ENCODE measurements at regions not wholly inside any gene's neighbourhood (a gene's known extent, or its start where the extent isn't known, plus 50 kb on each side); places are given as distances from the start of the nearest gene placed in this dataset.

DNA sequence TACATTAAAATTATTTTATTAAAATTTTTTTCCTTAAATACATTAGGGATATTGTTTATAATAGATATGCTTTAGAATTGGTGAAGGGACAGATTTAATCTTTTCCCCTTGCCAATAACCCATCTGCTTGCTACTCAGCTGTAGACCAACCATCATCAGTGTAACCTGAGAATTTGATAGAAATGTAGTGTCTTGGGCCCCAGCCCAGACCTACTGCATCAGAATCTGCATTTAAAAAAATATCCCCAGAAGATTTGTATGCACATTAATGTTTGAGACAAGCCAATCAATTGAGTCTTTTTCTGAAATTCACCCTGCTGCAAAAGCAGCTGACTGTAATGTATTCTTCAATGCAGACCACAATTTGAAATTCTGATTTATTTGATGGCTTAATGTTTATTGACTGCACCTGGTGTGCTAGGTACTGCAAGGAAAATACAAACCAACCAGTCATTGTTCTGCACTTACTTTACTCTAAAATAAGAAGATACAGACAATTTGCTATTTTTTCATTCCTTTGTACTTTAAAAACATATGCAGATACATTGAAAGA is 190.7 kb upstream of the SGO1 start:
- TF ChIP-seq, protein P1, sequence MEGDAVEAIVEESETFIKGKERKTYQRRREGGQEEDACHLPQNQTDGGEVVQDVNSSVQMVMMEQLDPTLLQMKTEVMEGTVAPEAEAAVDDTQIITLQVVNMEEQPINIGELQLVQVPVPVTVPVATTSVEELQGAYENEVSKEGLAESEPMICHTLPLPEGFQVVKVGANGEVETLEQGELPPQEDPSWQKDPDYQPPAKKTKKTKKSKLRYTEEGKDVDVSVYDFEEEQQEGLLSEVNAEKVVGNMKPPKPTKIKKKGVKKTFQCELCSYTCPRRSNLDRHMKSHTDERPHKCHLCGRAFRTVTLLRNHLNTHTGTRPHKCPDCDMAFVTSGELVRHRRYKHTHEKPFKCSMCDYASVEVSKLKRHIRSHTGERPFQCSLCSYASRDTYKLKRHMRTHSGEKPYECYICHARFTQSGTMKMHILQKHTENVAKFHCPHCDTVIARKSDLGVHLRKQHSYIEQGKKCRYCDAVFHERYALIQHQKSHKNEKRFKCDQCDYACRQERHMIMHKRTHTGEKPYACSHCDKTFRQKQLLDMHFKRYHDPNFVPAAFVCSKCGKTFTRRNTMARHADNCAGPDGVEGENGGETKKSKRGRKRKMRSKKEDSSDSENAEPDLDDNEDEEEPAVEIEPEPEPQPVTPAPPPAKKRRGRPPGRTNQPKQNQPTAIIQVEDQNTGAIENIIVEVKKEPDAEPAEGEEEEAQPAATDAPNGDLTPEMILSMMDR (IDR thresholded peaks at IDR 0.05 in 2 of 3, conservative IDR thresholded peaks at IDR 0.05 in 1 of 3; ENCODE audit: borderline replicate concordance in 1 of 3, insufficient read depth in 1 of 3, low read depth in 2 of 3, low read length in 2 of 3) = no peak
- TF ChIP-seq ZBTB33 (IDR thresholded peaks at IDR 0.05; ENCODE audit: extremely low read depth, insufficient replicate concordance, low read length) = no peak
- no peak for TF ChIP-seq EZH2phosphoT487 (IDR thresholded peaks at IDR 0.05; ENCODE audit: borderline replicate concordance)
- no peak for TF ChIP-seq MAX (IDR thresholded peaks at IDR 0.05)
- no peak for TF ChIP-seq POLR2AphosphoS5 (IDR thresholded peaks at IDR 0.05; ENCODE audit: low read depth, low read length)
- no peak for TF ChIP-seq POLR2A (IDR thresholded peaks at IDR 0.05; ENCODE audit: borderline replicate concordance, extremely low read depth, insufficient read depth, insufficient read length)
- no peak for TF ChIP-seq CEBPB (IDR thresholded peaks at IDR 0.05; ENCODE audit: low read depth)
- no peak for TF ChIP-seq ZFX (IDR thresholded peaks at IDR 0.05)

Data from HCT116 (cell line).